GM18870 (cell line): ENCODE measurements at regions not wholly inside any gene's neighbourhood (a gene's known extent, or its start where the extent isn't known, plus 50 kb on each side); places are given as distances from the start of the nearest gene placed in this dataset.

Experiments used
- ATAC-seq: cut with Tn5 transposase; IDR thresholded peaks from one replicate; pipeline ENCODE4 v1.9.1; 2021; ENCODE audit warnings: moderate library complexity; ENCODE audit not compliant: unreplicated experiment

DNA sequence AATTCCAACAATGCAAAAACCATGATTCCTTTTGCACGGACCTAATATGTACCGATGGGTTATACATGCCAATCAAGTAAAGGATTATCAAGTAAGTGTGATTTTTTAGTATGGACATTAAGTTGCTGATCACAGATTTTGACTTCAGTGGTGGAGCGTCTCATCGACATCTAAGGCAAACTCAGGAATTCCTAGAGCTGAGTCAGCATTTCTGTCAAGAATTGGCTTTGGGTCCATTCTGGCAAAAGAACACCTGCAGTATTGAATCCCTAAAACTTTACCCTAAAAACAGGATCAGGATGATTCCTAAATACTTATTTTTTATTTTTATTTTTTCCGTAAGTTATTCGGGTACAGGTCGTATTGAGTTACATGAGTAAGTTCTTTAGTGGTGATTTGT is 83.6 kb downstream of the HPGD start:
- no peak for ATAC-seq

- ATAC-seq, result no peak
These were observed 84.5 kb downstream of the HPGD start for GRCh38 chr4:174437749-174438148.

GRCh38 chr4:174437324-174437723 is 85.0 kb downstream of the HPGD start:
- ATAC-seq, result no peak

GRCh38 chr4:174436377-174436776 is 85.9 kb downstream of the HPGD start:
- ATAC-seq, result no peak

DNA sequence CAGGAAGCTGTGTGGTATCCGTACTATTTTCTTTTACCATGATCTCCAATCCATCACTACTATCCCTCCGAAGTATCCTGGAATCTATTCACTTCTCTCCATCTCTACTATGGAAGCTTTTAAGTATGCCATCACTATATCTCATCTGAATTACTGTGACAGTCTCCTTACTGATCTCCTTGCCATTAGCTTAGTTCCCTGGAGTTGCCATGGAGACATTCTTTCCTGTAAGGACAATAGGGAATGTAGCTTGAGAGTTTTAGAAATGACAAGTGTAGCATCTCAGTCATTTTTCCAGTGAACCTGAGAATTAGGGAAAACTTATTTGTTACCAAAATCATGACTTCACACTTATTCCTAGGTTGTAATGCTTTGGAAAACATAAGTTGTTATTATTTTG is 86.3 kb downstream of the HPGD start:
- ATAC-seq, result no peak

DNA sequence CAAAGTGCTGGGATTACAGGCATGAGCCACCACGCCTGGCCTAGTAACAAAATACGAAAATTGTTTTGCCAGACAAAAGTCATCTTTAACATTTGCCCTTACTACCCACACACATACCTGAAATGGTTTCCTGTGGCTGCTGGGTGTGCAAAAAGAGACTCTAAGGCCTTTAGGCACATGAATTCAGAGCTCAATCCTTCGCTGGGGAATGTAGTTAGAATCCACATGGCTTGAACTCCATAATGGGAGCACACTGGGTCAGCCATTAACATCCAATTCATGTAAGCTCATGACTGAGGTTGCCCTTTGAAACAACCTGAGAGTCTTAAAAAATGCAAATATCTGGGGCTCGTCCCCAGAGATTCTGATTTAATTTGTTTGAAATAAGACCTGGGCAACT is 87.8 kb downstream of the HPGD start:
- ATAC-seq, result no peak

DNA sequence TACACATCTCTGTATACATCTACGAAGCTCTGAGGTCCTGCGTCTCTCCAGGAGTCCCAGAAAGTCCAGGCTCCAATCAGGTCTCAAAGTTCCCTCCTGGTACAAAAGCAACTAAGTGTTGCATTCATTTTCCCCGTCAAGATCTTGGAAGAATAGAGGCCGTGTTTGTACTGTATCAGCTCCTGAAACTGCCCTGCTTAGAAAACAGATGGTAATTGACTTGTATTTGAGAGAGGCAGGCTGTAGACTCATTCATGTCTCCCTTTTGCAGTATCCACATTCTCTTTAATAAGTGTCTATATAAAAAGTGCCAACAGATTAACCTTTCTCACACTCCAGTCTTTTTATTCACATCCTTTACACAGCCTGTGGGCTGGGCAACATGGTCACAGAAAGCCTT is 91.7 kb downstream of the HPGD start:
- no peak for ATAC-seq

- ATAC-seq, result no peak
These were observed 92.4 kb downstream of the HPGD start for GRCh38 chr4:174429701-174430410.

- ATAC-seq, result no peak
These were observed 94.6 kb downstream of the HPGD start for GRCh38 chr4:174427571-174428140.

GRCh38 chr4:174425669-174426068 is 96.6 kb downstream of the HPGD start:
- no peak for ATAC-seq

GRCh38 chr4:174423257-174423944 is 98.9 kb downstream of the HPGD start:
- peak; percentile 85 for ATAC-seq

- no peak for ATAC-seq
These were observed 99.4 kb downstream of the HPGD start for GRCh38 chr4:174422893-174423256.

DNA sequence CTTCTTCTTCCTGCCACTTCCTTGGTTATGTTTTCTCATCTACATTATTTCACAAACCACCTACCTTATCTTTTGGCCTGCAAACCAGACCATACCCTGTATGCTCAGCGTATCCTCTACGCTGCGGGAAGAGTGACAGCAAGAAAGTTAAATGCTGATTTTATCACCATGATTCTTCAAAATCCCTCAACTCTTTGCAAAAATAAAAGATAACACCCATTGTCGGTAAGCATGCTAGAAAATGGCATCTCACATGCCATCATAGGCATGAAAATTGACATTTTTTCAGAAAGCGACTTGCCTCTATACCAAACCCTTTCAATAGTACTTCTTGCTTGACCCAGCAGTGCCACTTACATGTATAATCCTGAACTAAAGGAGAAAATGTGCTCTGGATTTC is 102.0 kb downstream of the HPGD start:
- ATAC-seq, result no peak

DNA sequence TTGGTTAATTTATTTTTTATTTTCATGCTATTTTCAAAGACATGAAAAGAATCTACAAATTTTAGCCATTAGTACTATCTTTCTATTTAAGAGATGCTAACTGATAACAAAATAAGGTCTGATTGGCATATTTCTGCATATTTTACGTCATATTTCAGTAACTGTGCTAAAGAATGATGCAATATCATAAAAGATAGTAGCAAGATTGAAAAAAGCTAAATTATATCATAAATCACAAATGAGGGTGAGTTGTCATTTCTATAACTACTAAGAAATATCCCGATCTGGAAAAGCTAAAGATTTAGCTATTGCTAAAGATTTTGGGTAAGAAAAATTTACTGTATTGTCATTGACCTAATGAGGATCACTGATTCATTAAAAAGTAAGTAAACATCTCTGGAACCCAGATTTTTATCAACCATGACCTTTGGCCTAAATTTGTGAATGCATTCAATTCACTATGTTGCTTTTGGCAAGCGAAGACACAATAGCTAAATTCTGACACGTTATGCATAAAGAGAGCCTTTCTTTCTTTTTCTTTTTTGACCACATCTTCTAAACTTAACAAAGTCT is 103.6 kb downstream of the HPGD start:
- ATAC-seq, result no peak

DNA sequence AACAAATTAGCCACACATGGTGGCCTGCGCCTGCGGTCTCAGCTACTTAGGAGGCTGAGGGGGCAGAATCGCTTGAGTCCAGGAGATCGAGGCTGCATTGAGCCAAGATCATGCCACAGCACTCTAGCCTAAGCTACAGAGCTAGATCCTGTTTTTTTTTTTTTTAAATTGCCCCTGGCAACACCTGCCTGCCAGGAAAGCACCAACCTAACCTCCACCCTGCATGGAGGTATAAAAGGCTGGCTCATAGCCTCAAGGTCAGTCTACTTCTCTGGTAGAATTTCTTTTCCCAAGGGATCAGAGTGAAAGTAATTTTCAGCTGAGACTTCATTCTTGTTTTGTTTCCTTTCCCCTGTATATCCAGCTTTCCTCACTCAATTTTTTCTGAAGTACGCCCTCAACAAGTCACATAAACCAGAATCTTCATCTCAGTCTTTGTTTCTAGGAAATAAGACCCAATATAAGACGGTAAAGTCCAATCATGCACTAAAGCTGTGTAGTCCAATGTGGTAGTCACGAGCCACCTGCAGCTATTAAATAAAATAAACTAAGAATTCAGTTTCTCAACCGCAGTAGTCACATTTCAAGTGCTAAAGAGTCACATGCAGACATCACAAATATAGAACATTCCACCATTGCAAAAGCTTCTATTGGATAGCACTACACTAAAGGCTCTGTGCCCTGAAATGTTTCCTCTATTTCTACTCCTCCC is 113.3 kb downstream of the HPGD start:
- ATAC-seq, result no peak

DNA sequence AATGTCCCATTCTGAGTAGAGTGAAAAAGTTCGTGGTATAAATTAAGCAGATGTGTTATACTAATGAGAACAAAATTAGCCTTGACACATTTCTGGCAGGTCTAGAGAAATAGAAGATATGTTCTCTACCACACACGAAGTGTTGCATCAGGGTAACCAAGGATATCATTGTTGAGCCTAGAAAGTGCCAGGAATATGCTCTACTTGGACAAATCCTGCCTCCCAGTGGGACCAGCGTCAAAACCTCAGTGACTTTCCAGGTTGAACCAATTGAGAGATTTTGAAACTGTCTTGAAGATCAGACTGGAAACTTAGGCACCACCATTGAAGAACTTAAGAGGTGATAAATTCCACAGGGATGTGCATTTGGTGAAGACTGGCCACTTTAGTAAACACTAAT is 115.9 kb downstream of the HPGD start:
- ATAC-seq, result no peak

DNA sequence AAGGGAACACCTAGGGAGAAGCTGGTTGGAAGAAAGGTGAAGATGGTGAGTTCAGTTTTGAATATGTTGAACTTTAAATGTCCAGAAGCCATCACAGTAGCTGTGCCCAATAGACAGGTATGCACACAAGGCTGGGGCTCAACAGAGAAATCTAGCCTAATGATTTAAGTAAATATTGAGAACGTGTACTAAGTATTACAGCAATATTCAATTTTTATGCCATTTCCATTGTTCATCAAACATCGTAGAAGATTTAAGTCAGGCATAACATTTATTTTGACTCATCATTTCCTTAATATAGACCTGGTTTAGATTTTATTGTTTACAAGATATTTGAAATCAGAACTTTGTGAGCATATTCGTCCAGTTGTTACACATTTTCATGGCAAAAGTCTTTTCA is 116.4 kb downstream of the HPGD start:
- ATAC-seq, result no peak

DNA sequence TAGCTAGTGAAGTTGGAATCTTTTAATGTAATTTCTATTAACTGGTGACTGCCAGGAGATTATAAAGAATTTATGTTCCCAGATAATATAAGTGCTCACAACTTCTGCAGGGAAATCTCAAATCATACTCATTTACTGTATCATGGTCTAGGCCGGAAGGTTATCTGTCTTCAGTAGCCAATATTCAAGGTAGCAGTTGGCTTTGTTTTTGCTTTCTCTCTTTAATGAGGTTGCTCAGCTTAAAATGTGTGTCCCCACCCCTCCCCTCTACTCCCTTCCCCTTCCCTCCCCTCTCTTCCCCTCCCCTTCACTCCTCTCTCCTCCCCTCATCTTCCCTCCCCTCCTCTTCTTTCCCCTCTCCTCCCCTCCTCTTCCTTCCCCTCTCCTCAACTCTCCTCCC is 117.6 kb downstream of the HPGD start:
- no peak for ATAC-seq

DNA sequence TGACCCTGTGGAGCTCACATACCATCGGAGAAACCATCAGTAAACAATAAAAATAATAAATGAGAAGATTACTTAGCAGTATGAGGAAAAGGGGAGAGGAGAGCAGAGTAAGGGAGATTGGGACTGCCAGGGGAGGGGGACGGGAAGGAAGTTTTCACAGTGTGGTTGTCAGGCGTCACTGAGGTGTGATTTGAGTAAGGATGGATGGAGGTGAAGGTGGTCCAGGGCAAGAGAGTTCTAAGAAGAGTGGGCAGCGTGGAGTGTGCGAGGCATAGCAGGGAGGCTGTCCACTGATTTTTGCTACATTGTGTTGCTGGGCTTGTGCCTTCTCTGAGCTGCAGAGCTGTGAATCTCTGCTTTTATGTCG is 119.1 kb downstream of the HPGD start:
- ATAC-seq, result no peak

DNA sequence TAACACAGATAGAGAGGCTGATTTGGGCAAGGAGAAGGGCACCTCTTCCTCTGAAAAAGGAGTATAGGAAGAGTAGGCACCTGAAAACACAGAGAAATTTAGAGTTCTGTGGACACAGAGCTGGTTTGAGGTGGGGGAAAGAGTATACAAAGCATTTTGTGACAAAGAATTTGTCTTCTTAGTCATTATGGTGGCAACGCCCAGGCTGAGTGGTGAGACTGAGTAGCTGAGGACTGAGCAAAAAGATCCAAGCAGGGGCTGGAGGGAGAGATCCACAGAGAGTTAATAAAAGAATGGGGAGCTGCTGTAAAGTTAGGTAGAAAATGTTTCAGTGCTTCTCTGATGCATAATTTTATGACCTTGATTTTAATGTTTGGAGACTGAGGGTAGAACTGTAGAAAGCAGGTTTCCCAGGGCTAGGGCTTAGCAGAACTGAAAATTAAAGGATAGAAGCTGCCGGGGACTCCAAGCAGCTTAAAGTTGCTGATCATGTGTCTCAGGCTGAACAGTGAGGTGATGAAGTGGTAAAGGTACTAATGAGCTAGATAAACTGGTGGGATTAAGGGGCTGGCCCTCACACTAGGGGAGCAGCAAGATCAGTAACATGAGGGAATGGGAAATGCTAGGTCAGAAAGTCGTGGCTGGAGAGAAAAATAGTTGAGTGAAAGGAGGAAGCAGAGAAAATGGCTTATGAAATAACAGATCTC is 118.9 kb downstream of the CEP44 start:
- ATAC-seq, result no peak
